Tibial nerve (tissue), 3 donors: ENCODE measurements at regions not wholly inside any gene's neighbourhood (a gene's known extent, or its start where the extent isn't known, plus 50 kb on each side); places are given as distances from the start of the nearest gene placed in this dataset.

Experiments
- CTCF ChIP-seq, 5 experiments: fragments of 200-600 bp in 3 of 5; fragments of 450-650 bp in 2 of 5; sonication (generic) in 3 of 5; IDR thresholded peaks; one replicate each; pipeline ENCODE4 v1.5.1; 2016 to 2019; ENCODE audit warnings: antibody characterized with exemption in 5 of 5, mild to moderate bottlenecking in 3 of 5, moderate library complexity in 2 of 5
- POLR2A ChIP-seq, 2 donors: fragments of 450-650 bp; IDR thresholded peaks; one replicate each; pipeline ENCODE4 v1.6.1; 2017; ENCODE audit warnings: antibody characterized with exemption in 2 of 2, mild to moderate bottlenecking in 2 of 2, moderate library complexity in 2 of 2

- TF ChIP-seq CTCF (IDR thresholded peaks at IDR 0.05) (no peak), POLR2A (IDR thresholded peaks at IDR 0.05) (no peak)
These were observed 215.1 kb downstream of the NECTIN3 start for GRCh38 chr3:111286746-111287145.
